Suprapubic skin (tissue), 3 donors: ENCODE measurements at regions not wholly inside any gene's neighbourhood (a gene's known extent, or its start where the extent isn't known, plus 50 kb on each side); places are given as distances from the start of the nearest gene placed in this dataset.

Experiments used
- CTCF ChIP-seq, 2 donors: fragments of 200-600 bp in 1 of 2; fragments of 450-650 bp in 1 of 2; sonication (generic) in 1 of 2; IDR thresholded peaks; one replicate each; pipeline ENCODE4 v1.5.1; 2016 to 2019; ENCODE audit warnings: antibody characterized with exemption in 2 of 2, mild to moderate bottlenecking in 1 of 2, moderate library complexity in 1 of 2
- POLR2AphosphoS5 ChIP-seq, 3 donors: sonication (generic); formaldehyde crosslinking; IDR thresholded peaks; one replicate each; pipeline ENCODE4 v1.6.1; 2017; ENCODE audit warnings: antibody characterized with exemption in 3 of 3

- TF ChIP-seq POLR2AphosphoS5 (IDR thresholded peaks at IDR 0.05) (no peak), CTCF (IDR thresholded peaks at IDR 0.05) (no peak)
Measured at GRCh38 chr20:61163031-61163430, 89.0 kb upstream of the CDH4 start.
